H1 (cell line): ENCODE measurements at regions not wholly inside any gene's neighbourhood (a gene's known extent, or its start where the extent isn't known, plus 50 kb on each side); places are given as distances from the start of the nearest gene placed in this dataset.
"Not testable (repeated sequence)": the region's sequence is repeated elsewhere in the genome, so short reads cannot be mapped to it uniquely, and the experiment has no call there.

Source experiments
- EZH2 ChIP-seq: fragments of 200-600 bp; sonication (generic); IDR thresholded peaks from 2 replicates; pipeline ENCODE4 v1.7.1; 2012; ENCODE audit warnings: low read depth, mild to moderate bottlenecking, moderate library complexity, low read length, inconsistent platforms; ENCODE audit not compliant: severe bottlenecking
- GABPA ChIP-seq: IDR thresholded peaks from 2 replicates; pipeline ENCODE4 v1.6.1; 2011; ENCODE audit warnings: mild to moderate bottlenecking, low read length, moderate library complexity, borderline replicate concordance; ENCODE audit not compliant: insufficient read depth
- MAFK ChIP-seq: IDR thresholded peaks from 2 replicates; pipeline ENCODE4 v1.6.1; 2012; ENCODE audit warnings: low read depth, mild to moderate bottlenecking, improper control_type of control experiment, low read length
- POLR2A ChIP-seq, 2 experiments: IDR thresholded peaks; 1 replicate in 1 of 2; 2 replicates in 1 of 2; pipeline ENCODE4 v1.6.1; 2011; ENCODE audit warnings: low read depth in 2 of 2, low read length in 2 of 2, mild to moderate bottlenecking in 2 of 2; ENCODE audit errors: control extremely low read depth in 1 of 2
- RNF2 ChIP-seq: fragments of 200-900, 300-1000 bp; sonication (generic); IDR thresholded peaks from 2 replicates; pipeline ENCODE4 v1.7.1; 2016; ENCODE audit warnings: borderline replicate concordance, low read depth, mild to moderate bottlenecking, antibody characterized with exemption, low read length; ENCODE audit not compliant: poor library complexity, severe bottlenecking; ENCODE audit errors: missing control alignments
- ZNF274 ChIP-seq: IDR thresholded peaks from 2 replicates; pipeline ENCODE4 v1.7.0; 2012; ENCODE audit warnings: low read length, borderline replicate concordance; ENCODE audit errors: extremely low read depth

DNA sequence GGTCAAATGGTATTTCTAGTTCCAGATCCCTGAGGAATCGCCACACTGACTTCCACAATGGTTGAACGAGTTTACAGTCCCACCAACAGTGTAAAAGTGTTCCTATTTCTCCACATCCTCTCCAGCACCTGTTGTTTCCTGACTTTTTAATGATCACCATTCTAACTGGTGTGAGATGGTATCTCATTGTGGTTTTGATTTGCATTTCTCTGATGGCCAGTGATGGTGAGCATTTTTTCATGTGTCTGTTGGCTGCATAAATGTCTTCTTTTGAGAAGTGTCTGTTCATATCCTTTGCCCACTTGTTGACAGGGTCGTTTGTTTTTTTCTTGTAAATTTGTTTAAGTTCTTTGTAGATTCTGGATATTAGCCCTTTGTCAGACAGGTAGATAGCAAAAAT lies 269.9 kb upstream of the NREP start:
- not testable (repeated sequence) for TF ChIP-seq ZNF274; RNF2; POLR2A (IDR thresholded peaks at IDR 0.05; ENCODE audit: control extremely low read depth in 1 of 2, low read depth in 2 of 2, low read length in 2 of 2); EZH2; MAFK; GABPA
